Stimulated activated CD4-positive, alpha-beta T cell treated with anti-CD3 and anti-CD28 coated beads, TNF-alpha, amount 100 ng/mL, for 24 hours (primary cell): ENCODE measurements at regions not wholly inside any gene's neighbourhood (a gene's known extent, or its start where the extent isn't known, plus 50 kb on each side); places are given as distances from the start of the nearest gene placed in this dataset.

Experiments
- DNase-seq, 3 experiments: peaks; one replicate each; pipeline ENCODE4 v3.0.0-alpha.2; 2020; ENCODE audit warnings: low read depth in 3 of 3

GRCh38 chr1:55420929-55421716 is 206.0 kb upstream of the USP24 start:
- no peak for DNase-seq

- no peak for DNase-seq
These were observed 204.9 kb upstream of the USP24 start for GRCh38 chr1:55420026-55420425.

- no peak for DNase-seq
These were observed 203.2 kb upstream of the USP24 start for GRCh38 chr1:55418208-55419000.

- DNase-seq, result no peak
These were observed 201.1 kb upstream of the USP24 start for GRCh38 chr1:55416164-55416842.

- no peak for DNase-seq
These were observed 198.1 kb upstream of the USP24 start for GRCh38 chr1:55413286-55413685.

GRCh38 chr1:55412060-55412459 is 196.9 kb upstream of the USP24 start:
- DNase-seq, result no peak

GRCh38 chr1:55402671-55403464 is 187.7 kb upstream of the USP24 start:
- no peak for DNase-seq

GRCh38 chr1:55402142-55402541 is 187.0 kb upstream of the USP24 start:
- DNase-seq, result no peak

- no peak for DNase-seq
These were observed 185.3 kb upstream of the USP24 start for GRCh38 chr1:55400508-55400907.

GRCh38 chr1:55399346-55399745 is 184.2 kb upstream of the USP24 start:
- no peak for DNase-seq

- DNase-seq, result no peak
These were observed 181.3 kb upstream of the USP24 start for GRCh38 chr1:55396381-55396891.

GRCh38 chr1:55388960-55389359 is 173.8 kb upstream of the USP24 start:
- DNase-seq, result no peak

GRCh38 chr1:55387145-55387544 is 172.0 kb upstream of the USP24 start:
- no peak for DNase-seq

- no peak for DNase-seq
These were observed 171.3 kb upstream of the USP24 start for GRCh38 chr1:55386456-55386855.

- DNase-seq, result no peak
These were observed 170.3 kb upstream of the USP24 start for GRCh38 chr1:55385402-55386018.

GRCh38 chr1:55384637-55385036 is 169.5 kb upstream of the USP24 start:
- no peak for DNase-seq

- DNase-seq, result no peak
These were observed 167.7 kb upstream of the USP24 start for GRCh38 chr1:55382806-55383305.

GRCh38 chr1:55381983-55382382 is 166.8 kb upstream of the USP24 start:
- DNase-seq, result no peak

GRCh38 chr1:55381491-55381890 is 166.3 kb upstream of the USP24 start:
- no peak for DNase-seq

- DNase-seq, result no peak
These were observed 165.3 kb upstream of the USP24 start for GRCh38 chr1:55380355-55380970.
